H7 (cell line): ENCODE measurements at regions not wholly inside any gene's neighbourhood (a gene's known extent, or its start where the extent isn't known, plus 50 kb on each side); places are given as distances from the start of the nearest gene placed in this dataset.
A peak's percentile ranks its signal among the peaks of the same experiment; 100 is the strongest.
"Not testable (repeated sequence)": the region's sequence is repeated elsewhere in the genome, so short reads cannot be mapped to it uniquely, and the experiment has no call there.

Experiments
- DNase-seq: peaks from one replicate; pipeline ENCODE4 v3.0.0; 2012
- H3K27me3 ChIP-seq: 2 replicates; pipeline ENCODE4 v1.6.0; 2011; ENCODE audit warnings: mild to moderate bottlenecking, low read length; ENCODE audit not compliant: control insufficient read depth, insufficient read depth
- H3K36me3 ChIP-seq: replicated peaks from 2 replicates; pipeline ENCODE4 v1.5.1; 2011; ENCODE audit warnings: low read length; ENCODE audit not compliant: control insufficient read depth, insufficient read depth
- H3K4me3 ChIP-seq: 2 replicates; pipeline ENCODE4 v1.5.1; 2011; ENCODE audit warnings: low read depth, mild to moderate bottlenecking, control low read depth, low read length, moderate library complexity; ENCODE audit not compliant: insufficient read depth

GRCh38 chr18:79588636-79589481 lies 90.7 kb upstream of the CTDP1 start:
- peak; percentile 92 for DNase-seq
- no peak overlapping the region for H3K4me3 ChIP-seq
- H3K27me3 ChIP-seq, result no peaks in the 10 kb centered on the region
- no peaks in the 10 kb centered on the region for H3K36me3 ChIP-seq

- H3K36me3 ChIP-seq, result no peaks in the 10 kb centered on the region
- no peaks in the 10 kb centered on the region for H3K27me3 ChIP-seq
- H3K4me3 ChIP-seq, result no peak overlapping the region
- no peak for DNase-seq
These were observed 90.0 kb upstream of the CTDP1 start for GRCh38 chr18:79589601-79590091.

GRCh38 chr18:79590191-79591031 lies 89.2 kb upstream of the CTDP1 start:
- DNase-seq, result no peak
- no peaks in the 10 kb centered on the region for H3K27me3 ChIP-seq
- no peak overlapping the region for H3K4me3 ChIP-seq
- H3K36me3 ChIP-seq, result no peaks in the 10 kb centered on the region

GRCh38 chr18:79591032-79591308 lies 88.6 kb upstream of the CTDP1 start:
- DNase-seq, result no peak
- no peak overlapping the region for H3K4me3 ChIP-seq
- H3K36me3 ChIP-seq, result no peaks in the 10 kb centered on the region
- H3K27me3 ChIP-seq, result no peaks in the 10 kb centered on the region

- H3K4me3 ChIP-seq, DNase-seq: not testable (repeated sequence)
These were observed 86.9 kb upstream of the CTDP1 start for GRCh38 chr18:79592684-79593083.

GRCh38 chr18:79595876-79596374 lies 83.7 kb upstream of the CTDP1 start:
- no peak for DNase-seq
- no peak overlapping the region for H3K4me3 ChIP-seq

More at GRCh38 chr18:79592684-79593083, 86.9 kb upstream of the CTDP1 start:
- not testable (repeated sequence) for H3K36me3 ChIP-seq, H3K27me3 ChIP-seq

GRCh38 chr18:79596446-79597175 lies 83.0 kb upstream of the CTDP1 start:
- Histone ChIP-seq H3K36me3 (no peaks in the 10 kb centered on the region), H3K27me3 (no peaks in the 10 kb centered on the region), H3K4me3 (no peak overlapping the region)
- no peak for DNase-seq

More at GRCh38 chr18:79595876-79596374, 83.7 kb upstream of the CTDP1 start:
- no peaks in the 10 kb centered on the region for H3K27me3 ChIP-seq
- no peaks in the 10 kb centered on the region for H3K36me3 ChIP-seq

GRCh38 chr18:79597176-79597830 lies 82.3 kb upstream of the CTDP1 start:
- DNase-seq, result no peak
- no peaks in the 10 kb centered on the region for H3K27me3 ChIP-seq
- H3K36me3 ChIP-seq, result no peaks in the 10 kb centered on the region
- H3K4me3 ChIP-seq, result no peak overlapping the region

- Histone ChIP-seq H3K4me3 (no peak overlapping the region), H3K27me3 (no peaks in the 10 kb centered on the region), H3K36me3 (no peaks in the 10 kb centered on the region)
- no peak for DNase-seq
These were observed 81.6 kb upstream of the CTDP1 start for GRCh38 chr18:79597831-79598632.

GRCh38 chr18:79598633-79599175 lies 80.9 kb upstream of the CTDP1 start:
- H3K4me3 ChIP-seq, result no peak overlapping the region
- no peak for DNase-seq
- no peaks in the 10 kb centered on the region for H3K27me3 ChIP-seq
- H3K36me3 ChIP-seq, result no peaks in the 10 kb centered on the region

GRCh38 chr18:79599441-79599931 lies 80.1 kb upstream of the CTDP1 start:
- Histone ChIP-seq H3K27me3 (no peaks in the 10 kb centered on the region), H3K4me3 (no peak overlapping the region), H3K36me3 (no peaks in the 10 kb centered on the region)
- DNase-seq, result no peak

- DNase-seq, result no peak
- no peak overlapping the region for H3K4me3 ChIP-seq
- H3K36me3 ChIP-seq, result no peaks in the 10 kb centered on the region
- H3K27me3 ChIP-seq, result no peaks in the 10 kb centered on the region
These were observed 79.5 kb upstream of the CTDP1 start for GRCh38 chr18:79600141-79600540.

GRCh38 chr18:79600596-79600995 lies 79.0 kb upstream of the CTDP1 start:
- H3K27me3 ChIP-seq, result no peaks in the 10 kb centered on the region
- H3K4me3 ChIP-seq, result no peak overlapping the region
- H3K36me3 ChIP-seq, result no peaks in the 10 kb centered on the region
- DNase-seq, result no peak
